Uterus (tissue), 2 donors: ENCODE measurements at regions not wholly inside any gene's neighbourhood (a gene's known extent, or its start where the extent isn't known, plus 50 kb on each side); places are given as distances from the start of the nearest gene placed in this dataset.

Experiments
- CTCF ChIP-seq, 4 experiments: fragments of 200-600 bp in 2 of 4; fragments of 450-650 bp in 2 of 4; sonication (generic) in 2 of 4; IDR thresholded peaks; one replicate each; pipeline ENCODE4 v1.5.1; 2016 to 2019; ENCODE audit warnings: antibody characterized with exemption in 4 of 4, mild to moderate bottlenecking in 2 of 4, moderate library complexity in 1 of 4
- POLR2A ChIP-seq, 2 donors: fragments of 450-650 bp; IDR thresholded peaks; one replicate each; pipeline ENCODE4 v1.6.1; 2016; ENCODE audit warnings: antibody characterized with exemption in 2 of 2, mild to moderate bottlenecking in 1 of 2, moderate library complexity in 1 of 2

GRCh38 chr2:48039209-48039990, 133.1 kb upstream of the FBXO11 start:
- no peak for TF ChIP-seq CTCF (IDR thresholded peaks at IDR 0.05)
- no peak for TF ChIP-seq POLR2A (IDR thresholded peaks at IDR 0.05)
